Mesenchymal stem cell (in vitro differentiated cells and primary cell): ENCODE measurements at regions not wholly inside any gene's neighbourhood (a gene's known extent, or its start where the extent isn't known, plus 50 kb on each side); places are given as distances from the start of the nearest gene placed in this dataset.

Experiments used
- DNase-seq: peaks from one replicate; pipeline ENCODE4 v3.0.0-alpha.2; 2013
- H2AFZ ChIP-seq: one replicate; pipeline ENCODE4 v1.6.1; 2013; ENCODE audit warnings: low read depth, mild to moderate bottlenecking, control low read depth, inconsistent platforms, low read length, moderate library complexity
- H2AK5ac ChIP-seq: 2 replicates; pipeline ENCODE4 v1.6.1; 2013; ENCODE audit warnings: low read length, moderate library complexity, mild to moderate bottlenecking, inconsistent platforms; ENCODE audit not compliant: severe bottlenecking
- H2BK120ac ChIP-seq: one replicate; pipeline ENCODE4 v1.6.1; 2013; ENCODE audit warnings: low read depth, mild to moderate bottlenecking, inconsistent platforms, low read length, moderate library complexity
- H2BK12ac ChIP-seq, 2 experiments: one replicate each; pipeline ENCODE4 v1.6.1; 2013; ENCODE audit warnings: inconsistent platforms in 2 of 2, low read length in 2 of 2, mild to moderate bottlenecking in 2 of 2, moderate library complexity in 2 of 2, control low read depth in 1 of 2
- H2BK15ac ChIP-seq: one replicate; pipeline ENCODE4 v1.6.1; 2013; ENCODE audit warnings: mild to moderate bottlenecking, low read depth, inconsistent platforms; ENCODE audit not compliant: poor library complexity, severe bottlenecking
- H2BK5ac ChIP-seq: 2 replicates; pipeline ENCODE4 v1.6.1; 2013; ENCODE audit warnings: low read depth, mild to moderate bottlenecking, low read length, control low read depth, inconsistent platforms; ENCODE audit not compliant: poor library complexity, severe bottlenecking
- H3K14ac ChIP-seq, 2 experiments: one replicate each; pipeline ENCODE4 v1.6.1; 2013; ENCODE audit warnings: inconsistent platforms in 2 of 2, low read length in 2 of 2, control low read depth in 1 of 2, mild to moderate bottlenecking in 1 of 2, moderate library complexity in 1 of 2
- H3K18ac ChIP-seq, 2 experiments: one replicate each; pipeline ENCODE4 v1.6.1; 2013; ENCODE audit warnings: inconsistent platforms in 2 of 2, low read length in 2 of 2, control low read depth in 1 of 2, low read depth in 1 of 2, mild to moderate bottlenecking in 1 of 2
- H3K23ac ChIP-seq, 2 experiments: one replicate each; pipeline ENCODE4 v1.6.1; 2013; ENCODE audit warnings: inconsistent platforms in 2 of 2, low read length in 2 of 2, mild to moderate bottlenecking in 2 of 2, moderate library complexity in 2 of 2, control low read depth in 1 of 2
- H3K27ac ChIP-seq: 2 replicates; pipeline ENCODE4 v1.5.1; 2013; ENCODE audit warnings: mild to moderate bottlenecking, moderate library complexity, low read length, control low read depth, inconsistent platforms; ENCODE audit not compliant: poor library complexity, severe bottlenecking
- H3K27me3 ChIP-seq, 2 experiments: 2 replicates each; pipeline versions ENCODE4 v1.6.1 to v1.7.0; 2013; ENCODE audit warnings: low read length in 2 of 2, mild to moderate bottlenecking in 2 of 2, moderate library complexity in 2 of 2, control low read depth in 1 of 2, inconsistent platforms in 1 of 2; ENCODE audit not compliant: control insufficient read depth in 1 of 2, insufficient read depth in 1 of 2
- H3K36me3 ChIP-seq, 2 experiments: 2 replicates each; pipeline versions ENCODE4 v1.6.1 to v1.7.0; 2013; ENCODE audit warnings: low read length in 2 of 2, control low read depth in 1 of 2, inconsistent platforms in 1 of 2, low read depth in 1 of 2, mild to moderate bottlenecking in 1 of 2; ENCODE audit not compliant: insufficient read depth in 2 of 2, control insufficient read depth in 1 of 2
- H3K4ac ChIP-seq, 2 experiments: one replicate each; pipeline ENCODE4 v1.6.1; 2013; ENCODE audit warnings: inconsistent platforms in 2 of 2, low read length in 2 of 2, mild to moderate bottlenecking in 2 of 2, moderate library complexity in 2 of 2, control low read depth in 1 of 2, low read depth in 1 of 2
- H3K4me1 ChIP-seq: 2 replicates; pipeline ENCODE4 v1.6.1; 2013; ENCODE audit warnings: low read depth, low read length, control low read depth; ENCODE audit not compliant: control insufficient read depth, insufficient read depth
- H3K4me2 ChIP-seq: 2 replicates; pipeline ENCODE4 v1.6.1; 2013; ENCODE audit warnings: low read length, mild to moderate bottlenecking, inconsistent platforms; ENCODE audit not compliant: poor library complexity, severe bottlenecking
- H3K4me3 ChIP-seq, 2 experiments: 2 replicates each; pipeline versions ENCODE4 v1.5.1 to v1.7.0; 2013; ENCODE audit warnings: low read length in 2 of 2, mild to moderate bottlenecking in 2 of 2, control low read depth in 1 of 2, low read depth in 1 of 2; ENCODE audit not compliant: insufficient read depth in 1 of 2
- H3K79me1 ChIP-seq: replicated peaks from 2 replicates; pipeline ENCODE4 v1.6.1; 2013; ENCODE audit warnings: mild to moderate bottlenecking, control low read depth, low read length, inconsistent platforms; ENCODE audit not compliant: poor library complexity, severe bottlenecking
- H3K9ac ChIP-seq: 2 replicates; pipeline ENCODE4 v1.7.0; 2013; ENCODE audit warnings: mild to moderate bottlenecking, low read length, moderate library complexity
- H3K9me3 ChIP-seq: 2 replicates; pipeline ENCODE4 v1.7.0; 2013; ENCODE audit warnings: mild to moderate bottlenecking, low read length; ENCODE audit not compliant: control insufficient read depth
- H4K8ac ChIP-seq: one replicate; pipeline ENCODE4 v1.6.1; 2013; ENCODE audit warnings: inconsistent platforms, mild to moderate bottlenecking, low read length, moderate library complexity
- H4K91ac ChIP-seq: one replicate; pipeline ENCODE4 v1.6.1; 2013; ENCODE audit warnings: mild to moderate bottlenecking, low read length, inconsistent platforms
- WGBS: methylation state at CpG from one replicate; pipeline ENCODE4 v1.1.7; 2013; ENCODE audit warnings: mixed read lengths; 5-methylcytosine and 5-hydroxymethylcytosine counted together

DNA sequence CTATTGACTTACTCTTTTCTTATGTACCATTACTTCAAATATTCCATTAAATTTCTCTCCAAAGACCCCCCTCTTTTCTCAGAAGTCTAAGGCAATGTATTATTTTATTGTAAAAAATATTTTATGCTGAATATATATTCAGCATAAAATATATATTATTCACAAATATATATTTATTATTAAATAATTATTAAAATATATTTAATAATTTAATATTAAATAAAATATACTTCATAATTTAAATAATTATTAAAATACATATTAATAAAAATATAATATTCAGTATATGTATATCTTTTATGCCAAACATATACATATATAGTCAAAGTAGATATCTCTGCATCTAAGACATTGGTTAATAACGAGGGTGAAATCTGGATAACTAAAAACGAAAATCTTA lies 418.4 kb downstream of the GASK1B start:
- Histone ChIP-seq H2AFZ (no peak overlapping the region), H3K4ac (no peak overlapping the region), H2BK12ac (no peak overlapping the region), H2AK5ac (no peak overlapping the region), H2BK15ac (no peak overlapping the region), H3K4me2 (no peak overlapping the region), H2BK120ac (no peak overlapping the region), H4K91ac (no peak overlapping the region), H3K9me3 (no peaks in the 10 kb centered on the region), H3K79me1 (no peaks in the 10 kb centered on the region), H3K4me1 (no peaks in the 10 kb centered on the region), H3K4me3 (no peak overlapping the region), H3K27ac (no peak overlapping the region), H3K27me3 (no peaks in the 10 kb centered on the region), H3K23ac (no peak overlapping the region), H4K8ac (no peak overlapping the region), H3K36me3 (no peaks in the 10 kb centered on the region), H3K9ac (no peak overlapping the region), H2BK5ac (no peak overlapping the region), H3K18ac (no peak overlapping the region), H3K14ac (no peak overlapping the region)
- WGBS: no CpG with 5 or more reads among the region's 2 CpGs
- no peak for DNase-seq

- no peak overlapping the region for H3K4ac ChIP-seq
- no peak overlapping the region for H3K27ac ChIP-seq
- no peak overlapping the region for H4K8ac ChIP-seq
- no peaks in the 10 kb centered on the region for H3K27me3 ChIP-seq
- H3K23ac ChIP-seq: no peak overlapping the region
- no peak overlapping the region for H2BK5ac ChIP-seq
- H2BK120ac ChIP-seq: no peak overlapping the region
- H3K36me3 ChIP-seq: no peaks in the 10 kb centered on the region
- no peak overlapping the region for H3K4me3 ChIP-seq
- no peak overlapping the region for H2AK5ac ChIP-seq
- H3K4me2 ChIP-seq: no peak overlapping the region
- H2AFZ ChIP-seq: no peak overlapping the region
- H3K4me1 ChIP-seq: no peaks in the 10 kb centered on the region
- H3K9me3 ChIP-seq: no peaks in the 10 kb centered on the region
- 76% methylated on average over 1 of the region's 2 CpGs for WGBS
- no peak overlapping the region for H3K18ac ChIP-seq
- no peak for DNase-seq
- H3K9ac ChIP-seq: no peak overlapping the region
- H3K79me1 ChIP-seq: no peaks in the 10 kb centered on the region
- no peak overlapping the region for H2BK12ac ChIP-seq
- no peak overlapping the region for H3K14ac ChIP-seq
- H4K91ac ChIP-seq: no peak overlapping the region
- H2BK15ac ChIP-seq: no peak overlapping the region
These were observed 421.2 kb downstream of the GASK1B start for GRCh38 chr4:157751631-157752030.

DNA sequence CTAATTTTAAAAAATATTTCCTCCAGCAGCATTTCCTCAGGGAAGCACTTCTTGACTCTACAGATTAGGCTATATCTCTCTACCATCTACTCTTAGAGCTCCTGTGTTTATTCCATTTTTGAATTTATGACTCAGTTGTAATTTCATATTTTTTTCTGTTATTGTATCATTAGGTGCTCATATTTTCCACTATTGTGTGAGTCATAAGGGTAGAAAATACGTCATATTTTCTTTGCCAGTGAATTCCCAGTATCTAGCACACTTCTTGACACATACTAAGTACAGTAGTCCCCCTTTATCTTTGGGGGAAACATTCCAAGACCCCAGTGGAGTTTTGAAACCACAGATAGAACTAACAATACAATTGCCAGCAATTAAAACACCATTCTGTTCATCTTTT lies 431.2 kb downstream of the GASK1B start:
- Histone ChIP-seq H3K4me3 (no peak overlapping the region), H2BK15ac (no peak overlapping the region), H3K4me1 (no peaks in the 10 kb centered on the region), H2AK5ac (no peak overlapping the region), H3K4ac (no peak overlapping the region), H3K27ac (no peak overlapping the region), H4K8ac (no peak overlapping the region), H3K14ac (no peak overlapping the region), H2BK5ac (no peak overlapping the region), H3K4me2 (no peak overlapping the region), H3K79me1 (no peaks in the 10 kb centered on the region), H3K27me3 (no peaks in the 10 kb centered on the region), H2AFZ (no peak overlapping the region), H2BK12ac (no peak overlapping the region), H3K9me3 (no peaks in the 10 kb centered on the region), H2BK120ac (no peak overlapping the region), H3K18ac (no peak overlapping the region), H3K9ac (no peak overlapping the region), H3K23ac (no peak overlapping the region), H3K36me3 (no peaks in the 10 kb centered on the region), H4K91ac (no peak overlapping the region)
- 71% methylated on average over 1 of the region's 1 CpG for WGBS
- DNase-seq: no peak

DNA sequence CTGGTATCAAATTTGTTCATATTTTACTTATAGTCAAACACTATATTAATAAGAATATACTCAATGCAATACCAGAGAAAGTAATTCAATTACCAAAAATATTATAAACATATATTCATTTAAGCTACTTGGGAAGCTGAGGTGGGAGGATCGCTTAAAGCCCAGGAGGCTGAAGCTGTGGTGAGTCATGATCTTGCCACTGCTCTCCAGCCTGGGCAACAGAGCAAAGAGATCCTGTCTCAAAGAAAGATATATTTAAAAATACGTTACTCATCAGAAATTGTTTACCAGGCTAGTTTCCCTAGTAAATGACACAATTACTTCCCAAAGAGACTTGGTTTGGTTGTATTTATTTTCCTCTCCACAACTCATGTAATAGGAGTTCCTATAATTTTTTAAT lies 433.6 kb downstream of the GASK1B start:
- 57% methylated on average over 1 of the region's 2 CpGs for WGBS

More for the DNA sequence above, 433.6 kb downstream of the GASK1B start:
- Histone ChIP-seq H4K8ac (no peak overlapping the region), H3K23ac (no peak overlapping the region), H2AK5ac (no peak overlapping the region), H3K9me3 (no peaks in the 10 kb centered on the region), H2BK5ac (no peak overlapping the region), H3K36me3 (no peaks in the 10 kb centered on the region), H2BK15ac (no peak overlapping the region), H3K27ac (no peak overlapping the region), H3K27me3 (no peaks in the 10 kb centered on the region), H3K18ac (no peak overlapping the region), H3K79me1 (no peaks in the 10 kb centered on the region), H3K4me2 (no peak overlapping the region), H2AFZ (no peak overlapping the region), H2BK120ac (no peak overlapping the region), H3K14ac (no peak overlapping the region), H3K4me3 (no peak overlapping the region), H3K4ac (no peak overlapping the region), H2BK12ac (no peak overlapping the region), H3K4me1 (no peaks in the 10 kb centered on the region), H3K9ac (peak overlapping the region; percentile 32), H4K91ac (no peak overlapping the region)
- DNase-seq: peak; percentile 3
